ENCODE measurements at regions not wholly inside any gene's neighbourhood (a gene's known extent, or its start where the extent isn't known, plus 50 kb on each side); places are given as distances from the start of the nearest gene placed in this dataset.

DNA sequence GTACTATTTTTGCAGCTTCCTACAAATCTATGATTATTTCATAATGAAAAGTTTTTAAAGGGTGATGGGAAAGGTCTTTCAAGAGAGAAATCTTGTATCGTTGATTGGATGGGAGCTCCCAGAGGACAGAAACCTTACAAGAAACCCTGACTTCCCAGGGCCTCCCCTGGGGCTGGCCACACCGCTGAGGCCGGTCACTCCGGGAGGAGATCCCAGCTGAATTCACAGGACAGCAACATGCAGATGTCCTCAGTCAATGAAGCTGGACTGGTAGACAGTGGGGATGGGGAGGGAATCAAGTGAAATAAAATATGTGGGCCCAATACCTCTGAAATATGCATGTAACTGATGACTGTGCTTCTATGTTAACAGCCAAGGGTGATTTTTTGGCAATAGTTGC, 135.6 kb downstream of the TFCP2L1 start:
- H3K4me3 ChIP-seq, result no peak overlapping the region
- H3K4me1 ChIP-seq, result no peaks in the 10 kb centered on the region
- ChIA-PET POLR2A (no interaction called here), CTCF (interaction anchor here (0.9 to 1.5 kb wide), 2 partner anchors 10 to 23 kb away, joined by 3 to 4 read pairs; no protein-coding TSS in a partner anchor)
- TF ChIP-seq, protein P1, sequence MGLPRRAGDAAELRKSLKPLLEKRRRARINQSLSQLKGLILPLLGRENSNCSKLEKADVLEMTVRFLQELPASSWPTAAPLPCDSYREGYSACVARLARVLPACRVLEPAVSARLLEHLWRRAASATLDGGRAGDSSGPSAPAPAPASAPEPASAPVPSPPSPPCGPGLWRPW (IDR thresholded peaks at IDR 0.05), result no peak
- TF ChIP-seq CEBPB (IDR thresholded peaks at IDR 0.05), result no peak
- no peak for TF ChIP-seq FOSL2 (IDR thresholded peaks at IDR 0.05)
- no peak for TF ChIP-seq FOSL2 (CRISPR knock-in tag; IDR thresholded peaks at IDR 0.05)
- TF ChIP-seq RAD21 (conservative IDR thresholded peaks at IDR 0.05 in 1 of 2, IDR thresholded peaks at IDR 0.05 in 1 of 2), result no peak
- TF ChIP-seq, protein P2, sequence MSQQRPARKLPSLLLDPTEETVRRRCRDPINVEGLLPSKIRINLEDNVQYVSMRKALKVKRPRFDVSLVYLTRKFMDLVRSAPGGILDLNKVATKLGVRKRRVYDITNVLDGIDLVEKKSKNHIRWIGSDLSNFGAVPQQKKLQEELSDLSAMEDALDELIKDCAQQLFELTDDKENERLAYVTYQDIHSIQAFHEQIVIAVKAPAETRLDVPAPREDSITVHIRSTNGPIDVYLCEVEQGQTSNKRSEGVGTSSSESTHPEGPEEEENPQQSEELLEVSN (IDR thresholded peaks at IDR 0.05; ENCODE audit: borderline replicate concordance, low read depth), result no peak
- TF ChIP-seq CHD4 (IDR thresholded peaks at IDR 0.05; ENCODE audit: borderline replicate concordance), result no peak
- TF ChIP-seq HEYL (CRISPR knock-in tag; IDR thresholded peaks at IDR 0.05), result no peak
- TF ChIP-seq KDM5A (IDR thresholded peaks at IDR 0.05), result no peak
- TF ChIP-seq CBX8 (IDR thresholded peaks at IDR 0.05), result no peak
- no peak for TF ChIP-seq RNF2 (IDR thresholded peaks at IDR 0.05; ENCODE audit: borderline replicate concordance, low read depth)
- TF ChIP-seq, protein P3, sequence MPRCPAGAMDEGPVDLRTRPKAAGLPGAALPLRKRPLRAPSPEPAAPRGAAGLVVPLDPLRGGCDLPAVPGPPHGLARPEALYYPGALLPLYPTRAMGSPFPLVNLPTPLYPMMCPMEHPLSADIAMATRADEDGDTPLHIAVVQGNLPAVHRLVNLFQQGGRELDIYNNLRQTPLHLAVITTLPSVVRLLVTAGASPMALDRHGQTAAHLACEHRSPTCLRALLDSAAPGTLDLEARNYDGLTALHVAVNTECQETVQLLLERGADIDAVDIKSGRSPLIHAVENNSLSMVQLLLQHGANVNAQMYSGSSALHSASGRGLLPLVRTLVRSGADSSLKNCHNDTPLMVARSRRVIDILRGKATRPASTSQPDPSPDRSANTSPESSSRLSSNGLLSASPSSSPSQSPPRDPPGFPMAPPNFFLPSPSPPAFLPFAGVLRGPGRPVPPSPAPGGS (IDR thresholded peaks at IDR 0.05), result no peak
- no peak for TF ChIP-seq RARB (CRISPR knock-in tag; IDR thresholded peaks at IDR 0.05)
- no peak for TF ChIP-seq ZC3H11A (IDR thresholded peaks at IDR 0.05)
- no peak for TF ChIP-seq SMC3 (IDR thresholded peaks at IDR 0.05)
- no peak for TF ChIP-seq FOSB (CRISPR knock-in tag; IDR thresholded peaks at IDR 0.05)
- TF ChIP-seq, protein P4, sequence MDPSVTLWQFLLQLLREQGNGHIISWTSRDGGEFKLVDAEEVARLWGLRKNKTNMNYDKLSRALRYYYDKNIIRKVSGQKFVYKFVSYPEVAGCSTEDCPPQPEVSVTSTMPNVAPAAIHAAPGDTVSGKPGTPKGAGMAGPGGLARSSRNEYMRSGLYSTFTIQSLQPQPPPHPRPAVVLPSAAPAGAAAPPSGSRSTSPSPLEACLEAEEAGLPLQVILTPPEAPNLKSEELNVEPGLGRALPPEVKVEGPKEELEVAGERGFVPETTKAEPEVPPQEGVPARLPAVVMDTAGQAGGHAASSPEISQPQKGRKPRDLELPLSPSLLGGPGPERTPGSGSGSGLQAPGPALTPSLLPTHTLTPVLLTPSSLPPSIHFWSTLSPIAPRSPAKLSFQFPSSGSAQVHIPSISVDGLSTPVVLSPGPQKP (IDR thresholded peaks at IDR 0.05; ENCODE audit: low read depth, low read length), result no peak
- no peak for TF ChIP-seq HOXB13 (CRISPR knock-in tag; IDR thresholded peaks at IDR 0.05; ENCODE audit: low read depth)
- TF ChIP-seq TFCP2L1 (CRISPR knock-in tag; IDR thresholded peaks at IDR 0.05), result no peak
- TF ChIP-seq, protein P5, sequence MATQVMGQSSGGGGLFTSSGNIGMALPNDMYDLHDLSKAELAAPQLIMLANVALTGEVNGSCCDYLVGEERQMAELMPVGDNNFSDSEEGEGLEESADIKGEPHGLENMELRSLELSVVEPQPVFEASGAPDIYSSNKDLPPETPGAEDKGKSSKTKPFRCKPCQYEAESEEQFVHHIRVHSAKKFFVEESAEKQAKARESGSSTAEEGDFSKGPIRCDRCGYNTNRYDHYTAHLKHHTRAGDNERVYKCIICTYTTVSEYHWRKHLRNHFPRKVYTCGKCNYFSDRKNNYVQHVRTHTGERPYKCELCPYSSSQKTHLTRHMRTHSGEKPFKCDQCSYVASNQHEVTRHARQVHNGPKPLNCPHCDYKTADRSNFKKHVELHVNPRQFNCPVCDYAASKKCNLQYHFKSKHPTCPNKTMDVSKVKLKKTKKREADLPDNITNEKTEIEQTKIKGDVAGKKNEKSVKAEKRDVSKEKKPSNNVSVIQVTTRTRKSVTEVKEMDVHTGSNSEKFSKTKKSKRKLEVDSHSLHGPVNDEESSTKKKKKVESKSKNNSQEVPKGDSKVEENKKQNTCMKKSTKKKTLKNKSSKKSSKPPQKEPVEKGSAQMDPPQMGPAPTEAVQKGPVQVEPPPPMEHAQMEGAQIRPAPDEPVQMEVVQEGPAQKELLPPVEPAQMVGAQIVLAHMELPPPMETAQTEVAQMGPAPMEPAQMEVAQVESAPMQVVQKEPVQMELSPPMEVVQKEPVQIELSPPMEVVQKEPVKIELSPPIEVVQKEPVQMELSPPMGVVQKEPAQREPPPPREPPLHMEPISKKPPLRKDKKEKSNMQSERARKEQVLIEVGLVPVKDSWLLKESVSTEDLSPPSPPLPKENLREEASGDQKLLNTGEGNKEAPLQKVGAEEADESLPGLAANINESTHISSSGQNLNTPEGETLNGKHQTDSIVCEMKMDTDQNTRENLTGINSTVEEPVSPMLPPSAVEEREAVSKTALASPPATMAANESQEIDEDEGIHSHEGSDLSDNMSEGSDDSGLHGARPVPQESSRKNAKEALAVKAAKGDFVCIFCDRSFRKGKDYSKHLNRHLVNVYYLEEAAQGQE (IDR thresholded peaks at IDR 0.05), result no peak
- TF ChIP-seq, protein P6, sequence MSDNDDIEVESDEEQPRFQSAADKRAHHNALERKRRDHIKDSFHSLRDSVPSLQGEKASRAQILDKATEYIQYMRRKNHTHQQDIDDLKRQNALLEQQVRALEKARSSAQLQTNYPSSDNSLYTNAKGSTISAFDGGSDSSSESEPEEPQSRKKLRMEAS (IDR thresholded peaks at IDR 0.05), result no peak
- H3K9me3 ChIP-seq, result no peaks in the 10 kb centered on the region
- FAIRE-seq (no peak), ATAC-seq (no peak), DNase-seq (ENCODE audit: low read depth in 1 of 2, low spot score in 1 of 2) (no peak)
- 87% methylated on average over 4 of the region's 4 CpGs for WGBS (ENCODE audit: missing lambda C conversion rate)
- H3K4me2 ChIP-seq, result no peak overlapping the region
- no peak overlapping the region for H3K27ac ChIP-seq

DNA sequence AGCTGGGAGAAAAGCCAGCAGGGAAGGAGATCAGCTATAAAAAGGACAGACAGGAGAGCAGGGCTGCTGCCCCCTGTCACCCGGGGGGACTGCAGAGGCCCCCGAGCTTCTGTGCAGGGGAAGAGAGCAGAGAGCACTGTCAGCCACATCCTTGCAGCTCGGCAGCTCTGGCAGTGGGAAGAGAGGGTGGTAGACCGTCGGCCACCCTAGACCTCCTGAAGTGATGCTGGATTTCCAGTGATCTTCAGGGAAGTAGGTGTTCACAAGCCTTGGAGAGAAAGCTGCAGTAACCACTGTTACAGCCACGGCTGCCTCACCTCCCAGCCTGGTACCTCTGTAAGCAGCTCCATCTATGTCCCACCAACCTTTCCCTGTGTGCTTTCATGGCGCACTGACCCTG, 134.9 kb downstream of the TFCP2L1 start:
- ChIA-PET CTCF (interaction anchor here (1.5 kb wide), 1 partner anchor 10 kb away, joined by 4 read pairs; no protein-coding TSS in a partner anchor), POLR2A (no interaction called here)
- Histone ChIP-seq H3K27ac (no peak overlapping the region), H3K4me2 (no peak overlapping the region), H3K4me3 (no peak overlapping the region), H3K4me1 (no peaks in the 10 kb centered on the region), H3K9me3 (no peaks in the 10 kb centered on the region)
- FAIRE-seq, result no peak
- 26% methylated on average over 7 of the region's 7 CpGs for WGBS (ENCODE audit: missing lambda C conversion rate)
- ATAC-seq, result peak; percentile 27 to 49; a peak in 3 of 6 replicates
- no peak for DNase-seq (ENCODE audit: low read depth in 1 of 2, low spot score in 1 of 2)
- no peak for TF ChIP-seq MAZ (IDR thresholded peaks at IDR 0.05; ENCODE audit: borderline replicate concordance, low read depth, low read length)
- no peak for TF ChIP-seq FOSL2 (IDR thresholded peaks at IDR 0.05)
- TF ChIP-seq FOSL2 (CRISPR knock-in tag; IDR thresholded peaks at IDR 0.05), result no peak
- TF ChIP-seq NFE2L2 (conservative IDR thresholded peaks at IDR 0.05; ENCODE audit: low read length), result no peak
- TF ChIP-seq, protein P7, sequence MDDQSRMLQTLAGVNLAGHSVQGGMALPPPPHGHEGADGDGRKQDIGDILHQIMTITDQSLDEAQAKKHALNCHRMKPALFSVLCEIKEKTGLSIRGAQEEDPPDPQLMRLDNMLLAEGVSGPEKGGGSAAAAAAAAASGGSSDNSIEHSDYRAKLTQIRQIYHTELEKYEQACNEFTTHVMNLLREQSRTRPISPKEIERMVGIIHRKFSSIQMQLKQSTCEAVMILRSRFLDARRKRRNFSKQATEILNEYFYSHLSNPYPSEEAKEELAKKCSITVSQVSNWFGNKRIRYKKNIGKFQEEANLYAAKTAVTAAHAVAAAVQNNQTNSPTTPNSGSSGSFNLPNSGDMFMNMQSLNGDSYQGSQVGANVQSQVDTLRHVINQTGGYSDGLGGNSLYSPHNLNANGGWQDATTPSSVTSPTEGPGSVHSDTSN (IDR thresholded peaks at IDR 0.05), result no peak
- no peak for TF ChIP-seq EHF (CRISPR knock-in tag; IDR thresholded peaks at IDR 0.05)
- TF ChIP-seq HOXB5 (CRISPR knock-in tag; IDR thresholded peaks at IDR 0.05), result no peak
- TF ChIP-seq TP53 (CRISPR knock-in tag; IDR thresholded peaks at IDR 0.05), result no peak
- TF ChIP-seq CBX2 (IDR thresholded peaks at IDR 0.05; ENCODE audit: borderline replicate concordance, low read depth), result no peak
- no peak for TF ChIP-seq SMC3 (IDR thresholded peaks at IDR 0.05)
